HepG2 (cell line): ENCODE measurements at regions not wholly inside any gene's neighbourhood (a gene's known extent, or its start where the extent isn't known, plus 50 kb on each side); places are given as distances from the start of the nearest gene placed in this dataset.

Source experiments
- DZIP1 ChIP-seq: sonication (generic); formaldehyde crosslinking; IDR thresholded peaks from 2 replicates; pipeline ENCODE4 v1.5.0; 2020; ENCODE audit warnings: mild to moderate bottlenecking, missing genetic modification reagents
- HMG20B ChIP-seq: conservative IDR thresholded peaks from 2 replicates; pipeline ENCODE4 v1.6.1; 2016; ENCODE audit warnings: missing genetic modification reagents, missing compliant biosample characterization
- HNRNPUL1 ChIP-seq: fragments of 200-400 bp; formaldehyde crosslinking; IDR thresholded peaks from 2 replicates; pipeline ENCODE4 v1.6.1; 2017; ENCODE audit warnings: low read depth, mild to moderate bottlenecking, low read length, moderate library complexity
- KIAA2018 ChIP-seq: sonication (generic); formaldehyde crosslinking; IDR thresholded peaks from 2 replicates; pipeline ENCODE4 v1.5.0; 2020; ENCODE audit warnings: mild to moderate bottlenecking, missing genetic modification reagents, borderline replicate concordance

- no peak for TF ChIP-seq DZIP1 (CRISPR knock-in tag)
- TF ChIP-seq HNRNPUL1, result no peak
- no peak for TF ChIP-seq HMG20B
- no peak for TF ChIP-seq KIAA2018 (CRISPR knock-in tag)
These were observed 138.8 kb upstream of the RASSF8 start (continued) for GRCh38 chr12:25819691-25820090.
